ENCODE measurements at regions not wholly inside any gene's neighbourhood (a gene's known extent, or its start where the extent isn't known, plus 50 kb on each side); places are given as distances from the start of the nearest gene placed in this dataset.

- peaks cover 0 to 27% (median 1%) of the 10 kb centered on the region in 7 donors for H3K27me3 ChIP-seq
Measured at GRCh38 chr16:88286301-88286923, 96.3 kb upstream of the ZNF469 start.

GRCh38 chr16:88287219-88287618 lies 95.5 kb upstream of the ZNF469 start:
- ATAC-seq (no peak), DNase-seq (no peak)
- H3K27me3 ChIP-seq, result peaks cover 0 to 29% (median 9%) of the 10 kb centered on the region in 7 donors
- peaks cover 0 to 30% (median 16%) of the 10 kb centered on the region in 11 donors for H3K9me3 ChIP-seq
- H3K4me3 ChIP-seq, result no peak overlapping the region
- H3K4me1 ChIP-seq, result peaks cover 0 to 11% (median 0%) of the 10 kb centered on the region in 9 donors
- intact Hi-C loops (cut with DNase I), result no loop called here
- no peak overlapping the region for H3K27ac ChIP-seq
- WGBS, 2 donors, result 75 to 96% methylated on average over 3 of the region's 3 CpGs
- peak in 7 of 9 donors; percentile 9 to 63 (median 29) for TF ChIP-seq CTCF (IDR thresholded peaks at IDR 0.05)
- no peaks in the 10 kb centered on the region for H3K36me3 ChIP-seq

More at GRCh38 chr16:88286301-88286923, 96.3 kb upstream of the ZNF469 start:
- H3K4me3 ChIP-seq, result no peak overlapping the region
- no peaks in the 10 kb centered on the region for H3K36me3 ChIP-seq
- DNase-seq (no peak), ATAC-seq (no peak)
- TF ChIP-seq CTCF (IDR thresholded peaks at IDR 0.05), result no peak
- peaks cover 0 to 30% (median 16%) of the 10 kb centered on the region in 11 donors for H3K9me3 ChIP-seq
- peaks cover 0 to 11% (median 0%) of the 10 kb centered on the region in 9 donors for H3K4me1 ChIP-seq
- intact Hi-C loops (cut with DNase I), result no loop called here
- WGBS, 2 donors, result 83 to 91% methylated on average over 10 of the region's 10 CpGs
- no peak overlapping the region for H3K27ac ChIP-seq

GRCh38 chr16:88288303-88288702 lies 94.5 kb upstream of the ZNF469 start:
- H3K9me3 ChIP-seq, result peaks cover 0 to 30% (median 16%) of the 10 kb centered on the region in 11 donors
- TF ChIP-seq CTCF (IDR thresholded peaks at IDR 0.05), result no peak
- H3K4me3 ChIP-seq, result no peak overlapping the region
- DNase-seq, result no peak
- WGBS, 2 donors, result 84 to 93% methylated on average over 3 of the region's 3 CpGs
- H3K27me3 ChIP-seq, result peaks cover 0 to 28% (median 10%) of the 10 kb centered on the region in 7 donors
- intact Hi-C loops (cut with DNase I), result no loop called here
- H3K27ac ChIP-seq, result no peak overlapping the region
- no peaks in the 10 kb centered on the region for H3K36me3 ChIP-seq
- ATAC-seq, result no peak
- H3K4me1 ChIP-seq, result peaks cover 0 to 6% (median 0%) of the 10 kb centered on the region in 9 donors

GRCh38 chr16:88289001-88289400 lies 93.8 kb upstream of the ZNF469 start:
- no peak for ATAC-seq
- 88 to 93% methylated on average over 3 of the region's 3 CpGs for WGBS, 2 donors
- intact Hi-C loops (cut with DNase I), result no loop called here
- Histone ChIP-seq H3K4me1 (peaks cover 0 to 6% (median 0%) of the 10 kb centered on the region in 9 donors), H3K27me3 (peaks cover 0 to 29% (median 10%) of the 10 kb centered on the region in 7 donors), H3K36me3 (no peaks in the 10 kb centered on the region), H3K9me3 (peaks cover 0 to 30% (median 16%) of the 10 kb centered on the region in 11 donors), H3K4me3 (no peak overlapping the region), H3K27ac (no peak overlapping the region)
- DNase-seq, result no peak
- TF ChIP-seq CTCF (IDR thresholded peaks at IDR 0.05), result no peak
